ENCODE measurements at regions not wholly inside any gene's neighbourhood (a gene's known extent, or its start where the extent isn't known, plus 50 kb on each side); places are given as distances from the start of the nearest gene placed in this dataset.

DNA sequence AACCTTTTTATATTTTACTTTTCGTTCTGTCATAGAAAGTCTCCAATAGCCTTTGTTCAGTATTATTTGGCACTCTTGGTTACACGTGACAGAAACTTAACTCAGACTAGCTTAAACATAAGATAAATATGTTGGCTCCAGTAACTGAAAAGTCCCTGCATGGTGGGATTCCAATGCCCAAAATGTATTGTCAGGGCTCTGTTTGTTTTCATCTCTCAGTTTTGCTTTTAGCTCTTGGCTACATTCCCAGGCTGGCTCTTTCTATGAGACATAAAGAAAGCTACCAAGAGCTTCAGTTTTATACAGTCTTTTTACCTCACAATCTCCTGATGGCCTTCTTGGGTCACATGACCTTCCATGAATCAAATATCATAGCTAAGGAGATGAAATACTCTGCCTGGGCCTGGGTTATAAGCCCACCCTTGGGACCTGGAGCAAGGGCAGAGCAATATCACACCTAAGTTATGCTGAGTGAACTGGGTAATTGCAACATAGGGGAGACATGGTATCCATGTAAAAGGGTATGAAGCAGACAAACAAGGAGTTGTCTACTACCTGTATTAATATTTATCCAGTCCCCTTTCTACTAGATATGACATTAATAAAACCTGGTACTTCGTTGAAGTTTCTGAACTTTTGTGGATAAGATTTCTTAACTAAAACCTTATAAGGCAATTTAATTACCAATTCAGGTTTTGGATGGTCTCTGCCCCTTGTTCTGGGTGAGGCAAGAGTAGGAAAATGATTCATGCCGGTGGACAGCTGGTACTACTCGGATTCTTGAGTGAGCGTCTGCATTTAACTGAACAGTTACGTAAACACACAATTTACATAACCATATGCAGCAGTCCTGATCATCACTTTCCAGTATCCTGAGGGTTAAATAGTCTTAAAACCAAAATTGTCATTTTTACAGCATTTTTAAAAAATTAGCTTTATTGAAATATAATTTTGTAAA lies 442.3 kb downstream of the GPATCH2 start:
- Histone ChIP-seq H3K9ac (ENCODE audit: low read depth in 1 of 2, low read length in 2 of 2) (no peak overlapping the region), H3K4me1 (ENCODE audit: control insufficient read depth in 2 of 2, insufficient read depth in 2 of 2, low read length in 2 of 2) (no peaks in the 10 kb centered on the region), H3K27me3 (ENCODE audit: control insufficient read depth in 2 of 2, insufficient read depth in 2 of 2, low read length in 2 of 2) (no peaks in the 10 kb centered on the region), H3K36me3 (ENCODE audit: control insufficient read depth in 2 of 2, insufficient read depth in 2 of 2, low read length in 2 of 2) (no peaks in the 10 kb centered on the region), H3K27ac (ENCODE audit: low read depth in 2 of 2, low read length in 2 of 2) (no peak overlapping the region), H3K4me3 (ENCODE audit: low read length in 2 of 2) (no peak overlapping the region), H3K9me3 (ENCODE audit: control insufficient read depth in 2 of 2, low read length in 2 of 2) (no peaks in the 10 kb centered on the region)

DNA sequence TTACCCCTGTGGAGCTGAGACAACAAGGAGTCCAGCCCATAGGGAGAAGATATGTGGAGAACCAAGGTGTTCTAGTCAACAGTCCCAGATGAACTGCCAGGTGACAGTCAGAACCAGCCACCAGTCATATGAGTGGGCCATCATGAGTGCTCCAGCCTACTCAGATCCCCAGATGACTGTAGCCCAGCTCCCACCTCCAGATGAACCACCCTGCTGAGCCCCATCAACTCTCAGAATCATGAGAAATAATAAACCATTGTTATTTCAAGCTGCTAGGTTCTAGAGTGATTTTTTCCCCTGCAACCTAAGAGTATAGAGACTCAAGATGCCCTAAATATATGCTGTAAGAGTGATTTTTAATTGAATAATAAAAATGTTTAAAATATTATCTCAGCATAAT lies 444.2 kb downstream of the GPATCH2 start:
- H3K36me3 ChIP-seq (ENCODE audit: control insufficient read depth in 2 of 2, insufficient read depth in 2 of 2, low read length in 2 of 2), result no peaks in the 10 kb centered on the region

DNA sequence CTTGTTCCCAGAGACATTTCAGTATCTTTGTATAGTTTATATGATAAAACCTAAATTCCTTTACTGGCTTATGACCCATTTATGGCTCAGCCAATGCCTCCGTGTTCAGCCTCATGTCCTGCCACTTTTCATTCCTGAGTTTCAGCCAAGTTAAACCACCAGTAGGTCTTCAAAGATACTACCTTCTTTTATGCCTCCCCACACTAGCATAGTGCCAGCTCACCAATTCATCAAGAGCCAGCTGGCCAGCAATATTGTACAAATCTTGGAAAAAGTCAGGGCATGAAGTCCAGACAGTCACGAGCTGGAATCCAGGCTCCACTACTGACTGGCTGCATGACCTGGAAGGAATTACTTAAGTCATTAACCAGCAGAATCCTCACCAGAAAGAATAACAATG lies 446.0 kb downstream of the GPATCH2 start:
- H3K36me3 ChIP-seq (ENCODE audit: control insufficient read depth in 2 of 2, insufficient read depth in 2 of 2, low read length in 2 of 2), result no peaks in the 10 kb centered on the region
- no peak overlapping the region for H3K27ac ChIP-seq (ENCODE audit: low read depth in 2 of 2, low read length in 2 of 2)
- no peaks in the 10 kb centered on the region for H3K4me1 ChIP-seq (ENCODE audit: control insufficient read depth in 2 of 2, insufficient read depth in 2 of 2, low read length in 2 of 2)
- no peaks in the 10 kb centered on the region for H3K27me3 ChIP-seq (ENCODE audit: control insufficient read depth in 2 of 2, insufficient read depth in 2 of 2, low read length in 2 of 2)
- no peak overlapping the region for H3K9ac ChIP-seq (ENCODE audit: low read depth in 1 of 2, low read length in 2 of 2)
- H3K9me3 ChIP-seq (ENCODE audit: control insufficient read depth in 2 of 2, low read length in 2 of 2), result no peaks in the 10 kb centered on the region
- no peak overlapping the region for H3K4me3 ChIP-seq (ENCODE audit: low read length in 2 of 2)

More for the DNA sequence above, 444.2 kb downstream of the GPATCH2 start:
- Histone ChIP-seq H3K27me3 (ENCODE audit: control insufficient read depth in 2 of 2, insufficient read depth in 2 of 2, low read length in 2 of 2) (no peaks in the 10 kb centered on the region), H3K27ac (ENCODE audit: low read depth in 2 of 2, low read length in 2 of 2) (no peak overlapping the region), H3K4me1 (ENCODE audit: control insufficient read depth in 2 of 2, insufficient read depth in 2 of 2, low read length in 2 of 2) (no peaks in the 10 kb centered on the region), H3K9ac (ENCODE audit: low read depth in 1 of 2, low read length in 2 of 2) (no peak overlapping the region), H3K4me3 (ENCODE audit: low read length in 2 of 2) (no peak overlapping the region), H3K9me3 (ENCODE audit: control insufficient read depth in 2 of 2, low read length in 2 of 2) (no peaks in the 10 kb centered on the region)

DNA sequence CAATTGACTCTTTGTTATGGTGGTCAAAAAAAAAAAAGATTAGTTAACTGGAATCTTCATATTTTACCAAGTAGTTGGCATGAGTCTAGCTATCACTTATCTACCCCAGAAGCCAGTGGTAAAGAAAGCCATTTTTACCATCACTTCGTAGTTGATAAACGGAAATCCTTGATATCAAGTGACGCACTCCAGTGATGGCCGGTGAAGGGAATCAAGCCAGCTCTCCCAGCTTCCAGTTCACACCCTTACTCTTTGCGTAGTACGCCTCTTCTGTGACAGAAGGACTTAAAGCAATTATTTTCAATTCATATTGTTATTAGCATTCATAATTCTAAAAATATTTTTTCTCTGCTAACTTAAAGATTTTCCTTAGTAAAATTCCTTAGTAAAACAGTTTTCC lies 447.9 kb downstream of the GPATCH2 start:
- no peaks in the 10 kb centered on the region for H3K4me1 ChIP-seq (ENCODE audit: control insufficient read depth in 2 of 2, insufficient read depth in 2 of 2, low read length in 2 of 2)
- no peak overlapping the region for H3K4me3 ChIP-seq (ENCODE audit: low read length in 2 of 2)
- H3K36me3 ChIP-seq (ENCODE audit: control insufficient read depth in 2 of 2, insufficient read depth in 2 of 2, low read length in 2 of 2), result no peaks in the 10 kb centered on the region
- no peaks in the 10 kb centered on the region for H3K27me3 ChIP-seq (ENCODE audit: control insufficient read depth in 2 of 2, insufficient read depth in 2 of 2, low read length in 2 of 2)
- H3K27ac ChIP-seq (ENCODE audit: low read depth in 2 of 2, low read length in 2 of 2), result no peak overlapping the region
- no peaks in the 10 kb centered on the region for H3K9me3 ChIP-seq (ENCODE audit: control insufficient read depth in 2 of 2, low read length in 2 of 2)
- no peak overlapping the region for H3K9ac ChIP-seq (ENCODE audit: low read depth in 1 of 2, low read length in 2 of 2)

DNA sequence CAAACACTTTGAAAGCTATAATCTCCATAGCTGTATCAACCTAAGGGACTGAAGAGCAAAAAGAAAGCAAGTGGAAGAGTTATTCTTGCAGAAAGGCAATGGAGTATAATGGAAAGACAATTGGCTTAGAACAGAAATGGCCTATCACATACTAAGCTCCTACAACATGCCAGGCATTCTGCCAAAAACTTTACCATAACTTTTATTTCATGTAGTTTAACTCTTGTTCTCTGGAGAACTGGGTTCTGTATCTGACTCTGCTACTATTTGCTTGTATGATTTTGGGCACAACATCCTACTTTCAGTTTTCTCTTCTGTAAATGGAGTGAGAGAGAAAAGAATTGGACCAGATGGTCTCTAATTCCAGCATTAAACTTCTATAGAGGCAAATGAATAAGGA lies 449.1 kb downstream of the GPATCH2 start:
- Histone ChIP-seq H3K27me3 (ENCODE audit: control insufficient read depth in 2 of 2, insufficient read depth in 2 of 2, low read length in 2 of 2) (no peaks in the 10 kb centered on the region), H3K9ac (ENCODE audit: low read depth in 1 of 2, low read length in 2 of 2) (no peak overlapping the region), H3K4me3 (ENCODE audit: low read length in 2 of 2) (no peak overlapping the region), H3K36me3 (ENCODE audit: control insufficient read depth in 2 of 2, insufficient read depth in 2 of 2, low read length in 2 of 2) (no peaks in the 10 kb centered on the region), H3K27ac (ENCODE audit: low read depth in 2 of 2, low read length in 2 of 2) (no peak overlapping the region), H3K4me1 (ENCODE audit: control insufficient read depth in 2 of 2, insufficient read depth in 2 of 2, low read length in 2 of 2) (no peaks in the 10 kb centered on the region), H3K9me3 (ENCODE audit: control insufficient read depth in 2 of 2, low read length in 2 of 2) (no peaks in the 10 kb centered on the region)

DNA sequence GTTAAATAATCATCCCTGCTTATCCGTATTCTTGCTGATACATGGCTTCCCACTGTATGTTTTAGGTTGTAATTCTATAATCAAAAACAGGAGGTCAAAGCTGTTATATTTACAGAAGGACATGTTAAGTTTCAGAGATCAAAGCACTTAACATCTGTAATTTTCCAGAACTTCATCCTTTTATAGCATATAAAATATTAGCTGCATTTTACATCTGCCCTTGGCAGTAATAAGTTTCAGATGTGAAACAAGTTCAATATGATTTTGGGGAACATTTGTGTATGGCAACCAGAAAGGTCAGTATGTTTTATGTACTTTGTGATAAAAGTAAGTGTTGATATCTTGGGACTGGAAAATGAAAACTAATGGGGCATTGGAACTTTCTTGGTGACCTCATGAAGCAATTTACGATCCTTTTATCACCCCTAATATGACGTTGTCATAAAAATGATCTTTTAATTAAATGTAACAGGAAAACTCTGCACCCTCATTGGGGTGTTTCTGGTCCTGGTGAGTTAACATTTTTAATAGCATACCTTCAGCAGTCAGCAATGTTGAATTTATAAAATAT lies 449.6 kb downstream of the GPATCH2 start:
- Histone ChIP-seq H3K27me3 (ENCODE audit: control insufficient read depth in 2 of 2, insufficient read depth in 2 of 2, low read length in 2 of 2) (no peaks in the 10 kb centered on the region), H3K36me3 (ENCODE audit: control insufficient read depth in 2 of 2, insufficient read depth in 2 of 2, low read length in 2 of 2) (no peaks in the 10 kb centered on the region), H3K4me3 (ENCODE audit: low read length in 2 of 2) (no peak overlapping the region), H3K9me3 (ENCODE audit: control insufficient read depth in 2 of 2, low read length in 2 of 2) (no peaks in the 10 kb centered on the region), H3K4me1 (ENCODE audit: control insufficient read depth in 2 of 2, insufficient read depth in 2 of 2, low read length in 2 of 2) (no peaks in the 10 kb centered on the region), H3K27ac (ENCODE audit: low read depth in 2 of 2, low read length in 2 of 2) (no peak overlapping the region), H3K9ac (ENCODE audit: low read depth in 1 of 2, low read length in 2 of 2) (no peak overlapping the region)

DNA sequence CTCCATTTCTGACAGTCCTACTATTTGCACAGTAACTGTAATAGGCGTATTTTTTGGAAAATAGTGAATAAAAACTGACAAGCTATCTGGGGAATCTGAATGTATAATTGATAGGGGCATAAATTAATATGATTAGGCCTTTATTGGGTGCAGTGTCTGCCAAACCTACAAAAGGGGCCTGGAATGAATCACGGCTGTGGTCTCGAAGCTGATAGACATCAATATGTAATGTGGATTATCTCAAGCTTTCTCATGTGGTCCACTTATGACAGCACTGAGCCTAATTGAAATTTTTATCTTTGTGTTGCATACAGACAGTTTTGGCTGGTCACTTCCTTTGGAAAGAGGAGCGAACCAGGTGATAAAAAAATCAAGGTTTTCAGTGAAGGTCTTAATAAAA lies 450.4 kb downstream of the GPATCH2 start:
- no peak overlapping the region for H3K9ac ChIP-seq (ENCODE audit: low read depth in 1 of 2, low read length in 2 of 2)
- no peaks in the 10 kb centered on the region for H3K27me3 ChIP-seq (ENCODE audit: control insufficient read depth in 2 of 2, insufficient read depth in 2 of 2, low read length in 2 of 2)
- no peak overlapping the region for H3K4me3 ChIP-seq (ENCODE audit: low read length in 2 of 2)
- no peaks in the 10 kb centered on the region for H3K9me3 ChIP-seq (ENCODE audit: control insufficient read depth in 2 of 2, low read length in 2 of 2)
- H3K4me1 ChIP-seq (ENCODE audit: control insufficient read depth in 2 of 2, insufficient read depth in 2 of 2, low read length in 2 of 2), result no peaks in the 10 kb centered on the region
- H3K27ac ChIP-seq (ENCODE audit: low read depth in 2 of 2, low read length in 2 of 2), result no peak overlapping the region
- H3K36me3 ChIP-seq (ENCODE audit: control insufficient read depth in 2 of 2, insufficient read depth in 2 of 2, low read length in 2 of 2), result no peaks in the 10 kb centered on the region

DNA sequence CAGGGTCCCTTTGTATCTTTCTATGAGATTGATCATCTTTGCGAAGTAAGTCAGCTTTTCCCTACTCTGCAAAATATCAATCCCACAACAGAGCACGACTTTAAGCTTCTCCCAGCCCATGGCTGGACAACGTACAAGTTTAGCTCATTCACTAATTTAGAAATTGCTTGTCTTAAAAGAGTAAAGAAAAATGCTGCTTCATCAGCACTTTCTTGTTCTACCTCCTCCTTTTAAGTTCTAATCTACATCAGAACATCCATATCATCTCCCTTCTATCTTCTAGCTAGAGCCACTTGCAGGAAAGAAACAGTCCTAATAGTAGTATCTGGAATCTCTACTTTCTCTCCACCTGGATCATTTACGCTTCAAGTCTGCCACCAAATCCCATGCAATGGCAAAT lies 441.2 kb upstream of the ESRRG start:
- no peaks in the 10 kb centered on the region for H3K9me3 ChIP-seq (ENCODE audit: control insufficient read depth in 2 of 2, low read length in 2 of 2)
- H3K27ac ChIP-seq (ENCODE audit: low read depth in 2 of 2, low read length in 2 of 2), result no peak overlapping the region
- H3K27me3 ChIP-seq (ENCODE audit: control insufficient read depth in 2 of 2, insufficient read depth in 2 of 2, low read length in 2 of 2), result no peaks in the 10 kb centered on the region
- no peaks in the 10 kb centered on the region for H3K4me1 ChIP-seq (ENCODE audit: control insufficient read depth in 2 of 2, insufficient read depth in 2 of 2, low read length in 2 of 2)
- no peak overlapping the region for H3K4me3 ChIP-seq (ENCODE audit: low read length in 2 of 2)
- H3K9ac ChIP-seq (ENCODE audit: low read depth in 1 of 2, low read length in 2 of 2), result no peak overlapping the region
- H3K36me3 ChIP-seq (ENCODE audit: control insufficient read depth in 2 of 2, insufficient read depth in 2 of 2, low read length in 2 of 2), result no peaks in the 10 kb centered on the region

DNA sequence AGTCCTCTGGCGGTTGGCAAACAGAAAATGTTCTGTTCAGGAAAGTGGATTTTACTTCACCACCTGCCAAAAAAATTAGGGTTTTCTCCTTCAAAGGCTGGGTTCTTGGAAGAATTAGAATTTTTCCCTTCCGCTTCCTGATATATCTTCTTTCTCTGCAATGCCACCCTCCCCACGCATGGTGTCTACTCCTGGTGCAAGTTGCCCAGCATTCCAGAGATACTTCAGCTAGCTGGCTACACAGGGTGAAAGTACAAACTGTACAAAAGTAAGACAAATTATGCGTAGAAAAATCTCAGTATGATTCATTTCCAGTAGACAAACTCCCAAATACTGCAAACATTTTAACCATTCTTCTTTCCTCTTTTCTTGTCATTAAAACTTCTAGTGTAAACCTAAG lies 430.1 kb upstream of the ESRRG start:
- Histone ChIP-seq H3K36me3 (ENCODE audit: control insufficient read depth in 2 of 2, insufficient read depth in 2 of 2, low read length in 2 of 2) (no peaks in the 10 kb centered on the region), H3K27me3 (ENCODE audit: control insufficient read depth in 2 of 2, insufficient read depth in 2 of 2, low read length in 2 of 2) (no peaks in the 10 kb centered on the region), H3K9ac (ENCODE audit: low read depth in 1 of 2, low read length in 2 of 2) (no peak overlapping the region), H3K9me3 (ENCODE audit: control insufficient read depth in 2 of 2, low read length in 2 of 2) (no peaks in the 10 kb centered on the region), H3K27ac (ENCODE audit: low read depth in 2 of 2, low read length in 2 of 2) (no peak overlapping the region), H3K4me3 (ENCODE audit: low read length in 2 of 2) (no peak overlapping the region), H3K4me1 (ENCODE audit: control insufficient read depth in 2 of 2, insufficient read depth in 2 of 2, low read length in 2 of 2) (no peaks in the 10 kb centered on the region)

DNA sequence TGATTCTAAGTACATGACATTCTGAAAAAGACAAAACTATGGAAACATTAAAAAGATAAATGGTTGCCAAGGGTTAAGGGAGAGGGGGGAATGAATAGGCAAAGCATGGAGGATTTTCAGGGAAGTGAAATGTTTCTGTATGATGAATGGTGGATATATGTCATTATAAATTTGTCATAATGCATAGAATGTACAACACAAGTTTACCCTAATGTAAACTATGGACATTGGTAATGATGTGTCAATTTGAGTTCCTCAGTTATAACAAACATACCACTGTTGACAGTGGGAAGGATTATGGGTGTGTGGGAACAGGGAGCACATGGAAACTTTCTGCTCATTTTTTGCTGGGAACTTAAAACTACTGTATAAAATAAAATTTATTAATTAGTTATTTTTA lies 427.1 kb upstream of the ESRRG start:
- H3K27me3 ChIP-seq (ENCODE audit: control insufficient read depth in 2 of 2, insufficient read depth in 2 of 2, low read length in 2 of 2), result no peaks in the 10 kb centered on the region
- H3K9me3 ChIP-seq (ENCODE audit: control insufficient read depth in 2 of 2, low read length in 2 of 2), result no peaks in the 10 kb centered on the region
- no peaks in the 10 kb centered on the region for H3K36me3 ChIP-seq (ENCODE audit: control insufficient read depth in 2 of 2, insufficient read depth in 2 of 2, low read length in 2 of 2)
- no peaks in the 10 kb centered on the region for H3K4me1 ChIP-seq (ENCODE audit: control insufficient read depth in 2 of 2, insufficient read depth in 2 of 2, low read length in 2 of 2)
- H3K4me3 ChIP-seq (ENCODE audit: low read length in 2 of 2), result no peak overlapping the region
- no peak overlapping the region for H3K9ac ChIP-seq (ENCODE audit: low read depth in 1 of 2, low read length in 2 of 2)
- no peak overlapping the region for H3K27ac ChIP-seq (ENCODE audit: low read depth in 2 of 2, low read length in 2 of 2)
